SHP77 (cell line): ENCODE measurements at regions not wholly inside any gene's neighbourhood (a gene's known extent, or its start where the extent isn't known, plus 50 kb on each side); places are given as distances from the start of the nearest gene placed in this dataset.
"Not testable (repeated sequence)": the region's sequence is repeated elsewhere in the genome, so short reads cannot be mapped to it uniquely, and the experiment has no call there.

Source experiments
- DNase-seq, 2 experiments: peaks; one replicate each; lab custom pipeline; 2025; lab: John Stamatoyannopoulos, UW

DNA sequence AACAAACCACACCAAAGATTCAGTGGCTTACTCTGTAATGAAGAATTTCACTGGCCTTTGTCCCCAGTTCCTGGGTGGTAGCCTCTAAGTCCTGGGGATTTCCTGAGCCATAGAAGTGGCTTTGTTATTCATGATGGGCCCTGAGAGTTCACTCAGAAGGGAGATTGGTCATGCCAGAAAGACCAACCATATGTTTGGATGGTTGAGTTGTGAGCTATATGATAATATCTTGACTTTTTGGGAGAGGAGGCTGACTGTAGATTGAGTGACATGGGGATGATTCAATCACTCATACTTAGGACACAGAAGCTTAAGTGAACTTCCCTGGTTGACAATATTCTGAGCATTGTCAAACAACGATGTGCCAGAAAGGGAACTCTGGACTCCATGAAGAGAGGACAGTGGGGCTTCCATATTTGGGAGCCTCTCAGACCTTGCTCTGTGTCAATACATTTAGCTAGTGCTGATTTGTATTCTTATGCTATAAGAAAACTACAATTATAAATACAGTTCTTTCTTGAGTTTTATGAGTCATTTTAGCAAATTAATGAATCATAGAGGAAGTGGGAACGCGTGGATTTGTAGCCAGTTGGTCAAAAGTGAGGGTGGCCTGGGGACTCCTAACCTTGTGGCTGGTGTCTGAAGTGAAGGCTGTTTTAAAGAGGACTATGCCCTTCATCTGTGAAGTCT lies 392.0 kb downstream of the GBA3 start:
- no peak for DNase-seq

DNA sequence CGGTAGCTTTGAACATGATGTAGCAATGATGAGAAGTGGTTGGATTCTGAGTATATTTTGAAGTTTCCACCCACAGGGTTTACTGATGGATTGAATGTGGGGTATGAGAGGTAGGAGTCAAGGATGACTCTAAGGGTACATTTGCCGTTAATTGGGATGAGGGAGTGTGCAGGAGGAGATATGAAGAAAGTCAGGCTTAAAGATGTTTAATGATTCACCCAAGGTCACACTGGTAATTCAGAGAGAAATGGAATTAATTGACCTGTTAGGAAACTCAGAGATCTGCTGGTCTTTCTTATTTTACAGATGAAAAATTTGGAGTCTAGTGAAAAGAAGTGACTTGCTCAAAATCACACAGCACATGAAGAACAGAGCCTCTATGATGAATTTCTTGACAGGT lies 390.7 kb downstream of the GBA3 start:
- DNase-seq: no peak

DNA sequence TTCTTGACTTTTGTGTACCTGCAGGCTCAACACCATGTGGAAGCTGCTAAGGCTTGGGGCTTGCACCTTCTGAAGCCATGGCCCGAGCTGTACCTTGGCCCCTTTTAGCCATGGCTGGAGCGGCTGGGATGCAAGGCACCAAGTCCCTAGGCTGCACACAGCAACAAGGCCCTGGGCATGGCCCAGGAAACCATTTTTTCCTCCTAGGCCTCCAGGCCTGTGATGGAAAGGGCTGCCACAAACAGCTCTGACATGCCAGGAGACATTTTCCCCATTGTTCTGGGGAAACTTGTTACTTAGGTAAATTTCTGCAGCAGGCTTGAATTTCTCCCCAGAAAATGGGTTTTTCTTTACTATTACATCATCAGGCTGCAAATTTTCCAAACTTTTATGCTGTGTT lies 387.4 kb downstream of the GBA3 start:
- DNase-seq: not testable (repeated sequence)

DNA sequence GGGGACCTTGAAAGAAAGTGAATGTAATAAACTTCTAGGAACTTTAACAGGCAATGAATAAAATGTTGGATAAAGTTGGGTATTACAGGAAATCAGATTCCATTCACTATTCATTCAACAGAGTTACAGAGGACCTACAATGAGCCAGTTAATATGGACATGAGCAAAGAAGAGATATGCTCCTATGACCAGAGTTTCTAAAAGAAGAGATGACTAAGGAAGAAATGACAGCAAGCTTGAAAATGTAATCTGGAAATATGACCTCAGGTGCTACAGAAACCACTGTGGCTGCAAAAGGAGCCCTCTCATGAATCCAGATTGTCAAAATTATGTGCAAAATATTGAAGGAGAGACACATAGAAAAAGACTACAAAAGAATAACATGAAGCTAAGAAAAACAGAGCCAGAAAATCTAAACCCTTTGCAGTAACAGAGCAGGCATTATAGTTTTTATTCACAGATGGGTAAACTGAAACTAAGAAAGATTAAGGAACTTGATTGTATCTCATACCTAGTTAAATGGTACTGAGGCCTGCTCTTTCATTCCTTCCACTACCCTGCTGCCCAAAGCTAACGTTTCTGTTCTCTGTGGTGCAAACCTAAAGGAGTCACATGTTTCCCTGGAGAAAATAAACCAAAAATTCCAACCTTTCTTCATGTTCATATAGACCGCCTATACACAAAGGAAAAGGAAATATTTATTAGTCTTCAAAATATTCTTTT lies 378.3 kb downstream of the GBA3 start:
- no peak for DNase-seq

DNA sequence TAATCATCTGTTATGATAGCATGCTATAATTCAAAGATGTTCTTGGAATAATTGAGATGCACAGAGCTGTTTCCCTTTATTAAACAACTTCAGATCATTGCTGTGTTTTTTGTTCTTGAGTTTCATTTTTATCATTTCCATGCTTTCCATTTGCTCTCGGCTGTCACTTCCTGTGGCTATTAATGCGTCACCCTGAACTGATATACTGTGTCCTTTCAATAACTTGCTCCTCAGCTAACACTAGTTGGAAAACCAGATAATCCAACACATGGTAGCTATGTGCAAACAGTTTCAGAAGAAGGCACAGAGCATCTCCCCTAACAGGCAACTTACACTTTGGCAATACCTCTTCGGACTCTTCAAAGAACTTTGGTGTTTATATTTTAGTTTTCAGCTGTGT lies 376.0 kb downstream of the GBA3 start:
- no peak for DNase-seq

DNA sequence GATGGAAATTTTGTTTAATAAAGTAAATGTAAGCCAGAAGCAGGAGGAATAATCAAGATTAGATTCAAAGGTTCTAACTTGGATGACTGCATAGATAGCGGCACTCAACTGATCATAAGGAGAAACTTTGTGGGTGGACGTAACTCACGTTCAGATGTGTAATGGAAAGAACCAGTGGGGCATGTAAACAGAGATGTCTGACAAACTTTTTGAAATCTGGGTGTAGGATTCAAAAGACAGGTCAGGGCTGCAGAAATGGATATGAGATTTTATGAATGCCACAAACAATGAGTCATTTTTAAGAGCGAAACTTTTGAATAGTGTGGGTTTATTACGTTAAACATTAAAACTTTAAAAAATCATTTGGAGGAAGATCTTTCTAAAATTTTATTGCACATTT lies 375.6 kb downstream of the GBA3 start:
- no peak for DNase-seq

DNA sequence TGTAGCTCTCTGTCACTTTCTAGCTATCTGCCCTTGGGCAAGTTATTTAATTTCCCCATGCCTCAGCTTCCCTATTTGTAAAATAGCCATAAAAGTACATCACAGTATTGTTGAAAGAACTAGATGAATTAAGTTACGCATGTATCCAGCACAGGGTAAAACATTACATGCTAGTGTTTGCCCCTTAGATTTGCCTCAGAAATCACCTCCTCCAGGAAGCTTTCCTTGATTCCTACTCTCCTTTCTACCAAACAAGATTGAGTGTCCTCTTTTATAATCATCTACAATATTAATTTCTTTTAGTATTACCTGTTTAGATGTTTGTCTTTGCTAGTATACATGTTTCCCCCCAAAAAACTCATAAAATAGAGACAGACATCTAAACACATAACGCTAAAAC lies 369.5 kb downstream of the GBA3 start:
- DNase-seq: no peak

DNA sequence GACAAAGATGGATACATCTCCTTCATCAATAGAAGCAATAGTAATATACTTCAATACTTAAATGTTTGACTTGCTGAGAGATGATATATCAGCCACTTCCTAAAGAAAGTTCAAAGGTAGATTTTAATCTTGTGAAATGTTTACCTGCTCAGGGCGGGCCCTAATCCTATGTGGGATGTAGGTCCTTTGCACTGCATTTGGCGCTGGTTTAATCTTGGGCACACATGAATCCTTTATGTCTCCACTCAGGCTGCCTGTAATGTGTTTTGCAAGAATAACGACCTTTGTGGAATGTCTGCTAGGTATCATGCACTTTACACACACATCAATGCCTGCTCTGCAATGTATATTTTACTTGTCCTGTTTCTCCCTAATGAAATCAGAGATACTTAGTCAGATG lies 368.7 kb downstream of the GBA3 start:
- DNase-seq: no peak

DNA sequence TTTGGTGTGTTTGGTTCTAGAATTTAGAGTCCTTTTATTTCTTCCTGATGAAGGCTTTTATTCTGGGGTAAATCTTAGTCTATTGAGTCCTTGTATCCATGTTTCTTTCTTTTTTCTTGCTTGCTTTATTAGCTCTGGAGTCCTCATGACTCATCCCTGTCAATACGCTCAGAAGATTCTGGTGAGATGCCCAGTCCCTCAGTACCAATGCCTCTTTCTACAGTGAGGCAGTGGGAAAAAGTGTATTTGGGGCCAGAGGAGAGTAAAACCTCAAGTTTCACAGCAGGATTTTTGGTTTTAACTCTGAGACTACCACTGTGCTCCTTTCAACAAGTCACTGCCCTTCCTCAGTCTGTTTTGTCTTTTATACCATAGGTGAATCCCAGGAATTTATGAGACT lies 368.0 kb downstream of the GBA3 start:
- DNase-seq: no peak

DNA sequence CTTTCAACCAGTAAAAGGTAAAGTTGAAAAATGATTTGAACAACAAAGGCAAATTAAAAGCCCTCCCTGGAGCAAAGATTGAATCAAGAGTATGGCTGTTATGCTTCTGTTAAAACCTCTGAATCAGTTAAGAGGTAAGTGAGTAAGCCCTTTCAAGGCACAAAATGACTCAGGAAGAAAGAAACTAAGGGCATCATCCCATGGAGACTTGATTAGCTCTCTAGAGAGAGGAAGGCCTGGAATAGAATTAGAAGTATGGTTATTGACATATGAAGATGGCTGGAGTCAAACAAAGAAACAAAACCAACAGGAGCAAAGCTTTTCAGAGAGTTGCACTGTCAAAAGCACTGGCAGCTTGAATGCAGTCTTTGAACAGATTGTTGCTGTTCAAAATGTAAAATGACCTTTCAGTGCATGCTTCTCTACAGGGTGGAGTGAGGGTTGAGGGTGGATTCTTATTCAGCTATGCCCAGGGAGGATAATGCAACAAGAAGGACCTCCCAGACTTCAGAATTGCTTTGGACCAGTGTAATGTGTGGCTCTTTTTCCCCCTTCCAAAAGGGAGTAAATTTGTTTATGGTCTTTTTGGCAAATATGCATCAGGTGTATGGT lies 365.5 kb downstream of the GBA3 start:
- DNase-seq: no peak

DNA sequence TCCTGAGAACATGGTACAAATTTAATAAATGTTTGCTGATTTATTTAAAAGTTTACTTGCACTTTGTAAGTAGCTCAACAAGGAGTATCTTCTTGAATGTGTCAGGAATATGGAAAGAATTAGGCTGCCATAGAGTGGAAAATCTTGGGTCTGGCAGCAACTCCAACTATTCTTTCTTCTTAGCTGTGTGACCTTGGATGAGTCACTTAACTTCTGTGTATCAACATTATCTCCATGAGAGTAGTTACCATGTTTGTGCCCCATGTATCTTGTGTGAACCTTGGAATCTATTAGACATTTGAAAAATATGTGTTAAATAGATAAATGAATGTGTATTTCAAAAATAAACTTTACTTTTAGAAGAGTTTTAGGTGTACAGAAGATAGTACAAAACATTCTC lies 348.8 kb downstream of the GBA3 start:
- no peak for DNase-seq

DNA sequence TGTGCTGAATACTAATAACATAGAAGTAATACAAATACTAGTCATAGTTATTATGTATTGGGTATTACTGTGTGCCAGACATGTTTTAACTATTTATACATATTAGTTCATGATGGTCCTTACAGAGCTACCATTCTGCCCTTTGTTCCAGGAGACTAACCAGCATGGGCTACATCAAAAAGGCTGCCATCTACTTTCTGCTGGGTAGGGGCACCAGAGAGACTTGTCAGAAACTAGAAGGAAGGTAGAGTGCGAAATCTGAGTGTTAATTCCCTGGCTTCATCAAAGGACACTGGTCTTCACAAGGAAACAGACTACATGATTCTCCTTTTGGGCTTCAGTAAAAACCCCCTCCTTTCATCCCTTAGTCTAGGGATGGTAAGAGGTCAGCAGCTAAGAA lies 347.8 kb downstream of the GBA3 start:
- no peak for DNase-seq

DNA sequence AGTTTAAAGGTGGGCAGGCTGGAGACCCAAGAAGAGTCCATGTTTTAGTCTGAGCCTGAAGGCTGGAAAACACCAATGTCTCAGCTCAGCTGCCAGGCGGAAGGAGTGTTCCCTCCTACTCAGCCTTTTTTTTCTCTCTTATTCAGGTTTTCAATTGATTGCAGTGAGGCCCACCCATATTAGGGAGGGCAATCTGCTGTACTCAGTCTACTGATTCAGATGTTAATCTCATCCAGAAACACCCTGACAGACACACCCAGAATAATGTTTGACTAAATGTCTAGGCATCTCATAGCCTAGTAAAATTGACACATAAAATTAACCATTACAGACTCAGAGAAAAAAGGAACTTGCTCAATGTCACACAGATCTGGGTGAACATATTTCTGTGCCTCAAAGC lies 347.1 kb downstream of the GBA3 start:
- no peak for DNase-seq

DNA sequence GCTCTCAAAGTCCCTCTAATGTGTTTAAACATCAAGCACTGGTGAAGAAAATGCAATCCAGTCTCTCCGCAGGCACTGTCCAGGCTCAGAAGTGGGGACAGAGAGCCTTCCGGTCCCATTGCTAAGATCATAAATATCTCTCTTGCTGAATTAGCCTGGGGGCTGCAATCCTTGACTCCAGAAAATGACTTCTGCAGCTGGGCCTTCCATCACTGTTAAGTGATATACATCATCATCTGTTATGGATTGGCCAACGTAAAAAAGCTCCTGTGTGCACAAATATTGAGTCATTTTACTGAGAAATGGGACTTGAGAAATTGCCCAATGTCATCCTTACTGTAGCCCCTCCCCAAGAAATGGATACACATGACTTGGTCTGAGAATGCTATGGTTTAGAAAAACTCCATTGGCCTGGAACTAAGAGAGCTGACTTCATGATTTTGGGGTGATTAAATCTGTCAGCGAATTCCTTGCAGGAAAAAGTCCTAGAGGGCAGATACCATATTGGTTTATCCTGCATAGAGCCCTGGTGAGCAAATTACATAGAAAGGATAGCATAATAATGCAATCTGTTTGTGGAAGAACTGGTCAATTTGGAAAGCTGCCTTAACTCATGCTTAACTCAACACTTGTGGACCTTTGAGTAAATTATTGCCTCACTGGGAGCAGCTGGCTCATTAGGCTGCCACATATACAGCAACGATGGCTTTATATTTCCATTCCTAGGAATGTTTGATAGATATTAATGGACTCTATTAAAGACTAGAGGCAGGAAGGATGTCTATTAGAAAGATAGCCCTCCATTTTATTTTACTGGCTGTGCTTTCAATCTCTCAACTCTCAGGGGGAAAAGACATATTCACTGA lies 346.1 kb downstream of the GBA3 start:
- DNase-seq: no peak

DNA sequence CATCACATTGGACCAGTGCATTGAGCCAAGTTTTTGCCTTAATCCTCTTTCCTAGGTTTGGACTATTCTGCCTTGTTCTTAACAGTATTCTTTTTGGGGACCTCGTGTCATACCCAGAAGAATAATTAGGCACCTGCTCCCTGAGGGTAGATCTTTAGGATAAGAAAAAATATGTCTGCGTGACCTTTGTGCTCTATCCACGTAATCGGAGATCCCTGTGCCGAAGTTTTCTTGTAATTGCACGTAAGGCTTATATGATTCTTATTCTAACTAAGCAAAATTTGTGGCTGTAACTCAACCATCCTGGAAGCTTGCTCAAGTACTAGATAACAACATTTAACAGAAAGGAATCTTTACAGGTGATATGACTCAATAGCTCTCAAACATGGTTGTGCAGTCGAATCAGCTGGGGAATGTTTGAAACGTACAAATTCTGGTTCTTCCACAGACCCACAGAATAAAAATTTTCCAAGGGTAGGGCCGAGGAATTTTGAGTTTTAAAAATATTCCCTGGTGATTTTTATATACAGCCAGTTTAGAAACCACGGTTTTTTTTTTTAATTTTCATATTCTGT lies 344.3 kb downstream of the GBA3 start:
- DNase-seq: no peak

DNA sequence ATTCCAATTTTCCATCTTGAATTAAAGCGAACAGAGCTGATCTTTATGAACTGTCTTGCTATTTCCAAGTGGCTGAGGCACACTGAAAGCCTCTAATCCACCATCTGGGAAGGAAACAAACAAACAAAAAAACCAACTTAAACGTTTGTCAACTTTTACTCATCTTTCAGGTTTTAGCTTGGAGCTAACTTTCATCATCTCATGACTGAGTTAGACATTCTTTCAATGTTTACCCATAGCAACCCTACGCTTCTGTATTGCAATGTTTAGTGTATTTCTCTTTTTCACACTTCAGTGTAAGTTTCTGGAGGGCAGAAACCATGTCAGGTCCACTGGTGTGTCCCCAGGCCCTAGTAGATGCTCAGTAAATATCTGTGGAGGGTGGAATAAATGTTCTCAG lies 343.8 kb downstream of the GBA3 start:
- DNase-seq: no peak

DNA sequence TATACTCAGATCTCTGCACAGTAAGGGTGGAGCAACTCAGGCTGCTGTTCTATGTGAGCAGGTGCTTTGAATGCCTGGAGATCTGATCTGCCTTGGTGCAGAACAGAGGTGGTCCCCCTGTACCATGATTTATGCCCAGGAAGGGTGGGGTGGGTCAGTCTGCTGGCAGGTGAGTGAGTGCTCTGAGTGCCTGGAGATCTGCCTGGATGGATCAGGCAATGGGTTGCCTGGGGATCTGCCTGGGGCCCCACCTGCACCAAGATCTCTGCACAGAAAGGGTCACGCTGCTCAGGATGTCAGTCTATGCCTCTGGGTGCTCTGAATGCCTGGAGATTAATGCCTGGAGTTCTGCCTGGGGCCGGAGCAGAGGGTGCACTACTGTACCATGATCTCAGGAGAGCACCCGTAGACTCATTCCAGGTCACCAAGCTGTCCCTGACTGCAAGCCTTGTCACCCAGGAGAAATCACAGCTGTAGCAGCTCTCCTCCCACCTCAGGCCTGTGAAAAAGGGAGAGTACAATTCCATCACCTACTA lies 342.9 kb downstream of the GBA3 start:
- DNase-seq: no peak

DNA sequence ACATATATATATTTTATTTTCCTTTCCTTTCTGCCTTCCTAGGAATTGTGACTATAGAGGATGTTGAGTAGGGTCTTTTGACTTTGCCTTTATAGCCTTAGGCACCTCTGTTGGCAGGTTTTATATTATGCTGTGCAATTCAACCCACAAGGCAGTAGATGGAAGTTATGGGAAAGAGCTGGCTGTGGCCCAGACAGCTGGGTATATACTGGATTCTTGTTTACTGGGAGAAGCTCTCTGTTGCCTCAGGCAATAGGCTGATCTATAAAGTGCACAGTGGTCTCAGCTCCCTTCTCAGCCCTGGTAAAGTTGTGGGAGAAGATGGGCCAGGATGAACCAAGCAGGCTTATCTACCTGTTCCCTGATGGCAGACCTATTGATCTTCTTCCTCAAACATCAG lies 342.0 kb downstream of the GBA3 start:
- no peak for DNase-seq

DNA sequence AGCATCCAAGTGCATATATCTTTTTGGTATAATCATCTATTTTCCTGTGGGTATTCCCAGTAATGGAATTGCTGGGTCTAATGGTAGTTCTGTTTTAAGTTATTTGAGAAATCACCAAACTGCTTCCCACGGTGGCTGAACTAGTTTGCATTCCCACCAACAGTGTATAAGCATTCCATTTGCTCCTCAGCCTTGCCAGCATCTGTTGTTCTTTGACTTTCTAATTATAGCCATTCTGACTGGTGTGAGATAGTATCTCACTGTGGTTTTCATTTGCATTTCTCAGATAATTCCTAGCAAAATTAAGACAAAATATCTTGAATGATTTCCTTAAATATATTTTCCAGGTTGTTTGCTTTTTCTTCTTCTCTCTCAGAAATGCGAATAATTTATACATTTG lies 341.1 kb downstream of the GBA3 start:
- DNase-seq: no peak

DNA sequence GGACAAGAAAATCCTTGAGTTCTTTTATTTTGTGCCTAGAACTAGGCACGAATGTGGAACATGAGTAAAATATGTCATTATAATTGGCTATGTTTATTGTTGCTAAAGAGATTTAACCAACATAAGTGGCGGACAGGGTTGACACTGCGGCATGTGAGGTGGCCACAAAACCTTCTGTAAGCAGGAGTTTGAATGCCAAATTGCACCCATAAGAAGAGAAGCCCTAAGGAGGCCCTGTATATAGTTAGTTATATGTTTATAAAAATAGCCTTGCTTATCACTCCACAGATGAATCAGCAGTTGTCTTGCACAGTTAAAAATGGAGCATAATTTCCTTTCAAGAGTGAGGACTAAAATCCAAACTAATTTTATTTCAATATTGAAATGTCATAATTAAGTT lies 336.1 kb downstream of the GBA3 start:
- DNase-seq: no peak

DNA sequence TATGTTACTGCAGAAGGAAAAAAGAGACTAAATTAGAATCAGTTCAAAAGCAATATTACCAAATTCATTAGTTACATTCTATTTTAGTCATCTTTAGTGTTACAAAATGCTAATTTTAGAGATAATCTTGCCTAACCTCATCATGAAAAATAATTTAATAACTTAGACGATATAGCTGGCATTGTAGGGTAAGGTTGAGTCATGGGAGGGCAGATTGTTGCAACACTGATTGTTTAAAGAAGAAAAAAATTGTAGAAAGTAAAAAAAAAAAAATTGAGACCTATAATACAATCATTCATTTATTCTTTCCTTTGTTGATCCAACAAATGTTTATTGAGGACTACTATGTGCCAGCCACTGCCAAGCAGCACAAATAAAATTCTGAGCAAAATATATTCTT lies 330.9 kb downstream of the GBA3 start:
- DNase-seq: no peak

DNA sequence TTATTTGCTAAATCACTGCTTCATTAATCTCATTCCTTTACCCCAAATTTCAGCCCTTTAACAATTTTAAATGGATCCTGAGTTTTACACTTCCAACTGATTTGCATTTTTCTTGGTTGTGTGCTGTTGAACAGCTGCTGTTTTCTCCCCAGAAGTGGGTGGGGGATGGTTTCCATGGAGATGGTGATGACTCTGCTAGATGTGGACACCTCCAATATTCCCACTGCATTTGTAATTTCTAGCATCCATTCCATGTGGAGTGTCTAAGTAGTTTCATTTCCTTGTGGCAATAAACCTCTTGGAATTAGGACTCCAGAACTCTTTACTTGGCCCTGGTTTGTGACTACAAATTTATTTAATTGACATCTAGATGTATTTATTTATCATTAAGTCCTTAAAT lies 330.4 kb downstream of the GBA3 start:
- no peak for DNase-seq
